HepG2 (cell line): ENCODE measurements at regions not wholly inside any gene's neighbourhood (a gene's known extent, or its start where the extent isn't known, plus 50 kb on each side); places are given as distances from the start of the nearest gene placed in this dataset.

Experiments
- ATAC-seq: fragments of 200-7000 bp; cut with Tn5 transposase; 3 replicates; pipeline ENCODE4 v1.9.1; 2020; ENCODE audit warnings: mild to moderate bottlenecking, moderate library complexity
- BruUV-seq: library from RNA; stranded (reverse); fragments of 400-500 nt; replicated peaks from 2 replicates; lab custom pipeline; 2021; lab: Mats Ljungman, UMichigan
- CTCF ChIA-PET: fragments of 300-600 bp; formaldehyde crosslinking; extraction: SDS; loops from one replicate; lab custom pipeline; 2021; ENCODE audit warnings: low total read pairs, inconsistent platforms, low intra/inter-chr PET ratio; lab: Yijun Ruan, JAX
- POLR2A ChIA-PET: fragments of 350-600 bp; sonication (Branson Sonifier 250); formaldehyde crosslinking; loops from one replicate; lab custom pipeline; 2020; ENCODE audit warnings: antibody characterized with exemption, inconsistent platforms; lab: Yijun Ruan, JAX
- DNase-seq: peaks from one replicate; pipeline ENCODE4 v3.0.0-alpha.2; 2015; ENCODE audit warnings: low spot score
- FAIRE-seq: peaks from 3 replicates; lab custom pipeline; 2011; peaks lifted over from hg19 to GRCh38; lab: Jason Lieb, UNC
- H2AFZ ChIP-seq: one replicate; pipeline ENCODE4 v1.6.1; 2011; ENCODE audit warnings: low read length, inconsistent platforms
- H3K27ac ChIP-seq: fragments of 300-600 bp; 3 replicates; pipeline ENCODE4 v1.8.0; 2011; ENCODE audit warnings: mixed run types, mild to moderate bottlenecking, mixed read lengths, low read length, inconsistent platforms; ENCODE audit not compliant: insufficient read depth; ENCODE audit errors: extremely low read length
- H3K27me3 ChIP-seq, 2 experiments: fragments of 200-600 bp in 1 of 2; 2 replicates in 1 of 2; 3 replicates in 1 of 2; pipeline versions ENCODE4 v1.6.0 to v1.8.0; 2011; ENCODE audit warnings: low read length in 2 of 2, mild to moderate bottlenecking in 2 of 2, moderate library complexity in 2 of 2, inconsistent platforms in 1 of 2; ENCODE audit not compliant: insufficient read depth in 2 of 2, control insufficient read depth in 1 of 2
- H3K36me3 ChIP-seq, 2 experiments: fragments of 200-600 bp in 1 of 2; replicated peaks in 1 of 2; 2 replicates in 1 of 2; 3 replicates in 1 of 2; pipeline versions ENCODE4 v1.5.1 to v1.8.0; 2011; ENCODE audit warnings: low read length in 2 of 2, inconsistent platforms in 1 of 2; ENCODE audit not compliant: insufficient read depth in 2 of 2, control insufficient read depth in 1 of 2
- H3K4me1 ChIP-seq: 2 replicates; pipeline ENCODE4 v1.5.1; 2012; ENCODE audit warnings: low read length, inconsistent platforms; ENCODE audit not compliant: insufficient read depth
- H3K4me2 ChIP-seq: 2 replicates; pipeline ENCODE4 v1.6.0; 2011; ENCODE audit warnings: low read depth, low read length, inconsistent platforms
- H3K4me3 ChIP-seq, 3 experiments: fragments of 200-600 bp in 1 of 3; sonication (generic), shearing (Covaris generic) in 1 of 3; replicated peaks in 1 of 3; 2 replicates each; pipeline ENCODE4 v1.5.1; 2011 to 2016; ENCODE audit warnings: low read length in 3 of 3, inconsistent platforms in 2 of 3, low read depth in 2 of 3, mild to moderate bottlenecking in 2 of 3, control low read depth in 1 of 3, mixed read lengths in 1 of 3; ENCODE audit not compliant: insufficient read depth in 1 of 3
- H3K79me2 ChIP-seq: one replicate; pipeline ENCODE4 v1.6.1; 2011; ENCODE audit warnings: low read length, inconsistent platforms; ENCODE audit not compliant: insufficient read depth
- H3K9ac ChIP-seq: 2 replicates; pipeline ENCODE4 v1.6.0; 2011; ENCODE audit warnings: mild to moderate bottlenecking, low read depth, low read length, inconsistent platforms; ENCODE audit not compliant: insufficient read depth
- H3K9me3 ChIP-seq: 2 replicates; pipeline ENCODE4 v1.5.1; 2012; ENCODE audit warnings: mild to moderate bottlenecking, low read length
- H4K20me1 ChIP-seq: 2 replicates; pipeline ENCODE4 v1.6.0; 2011; ENCODE audit warnings: inconsistent platforms, mild to moderate bottlenecking, low read length, moderate library complexity; ENCODE audit not compliant: insufficient read depth
- CBX1 ChIP-seq: IDR thresholded peaks from one replicate; pipeline ENCODE4 v1.6.1; 2016; ENCODE audit warnings: antibody characterized with exemption, low read depth
- CEBPB ChIP-seq: IDR thresholded peaks from 2 replicates; pipeline ENCODE4 v1.6.1; 2011; ENCODE audit warnings: low read depth, low read length, improper control_type of control experiment, borderline replicate concordance
- HHEX ChIP-seq: IDR thresholded peaks from 2 replicates; pipeline ENCODE4 v1.6.1; 2016; ENCODE audit warnings: control low read depth
- ISL2 ChIP-seq: sonication (generic); formaldehyde crosslinking; IDR thresholded peaks from 2 replicates; pipeline ENCODE4 v1.5.0; 2020; ENCODE audit warnings: missing genetic modification reagents
- RBAK ChIP-seq: sonication (generic); formaldehyde crosslinking; IDR thresholded peaks from 2 replicates; pipeline ENCODE4 v1.5.1; 2020; ENCODE audit warnings: mild to moderate bottlenecking, missing genetic modification reagents
- RFX3 ChIP-seq: IDR thresholded peaks from 2 replicates; pipeline ENCODE4 v1.6.1; 2016; ENCODE audit warnings: missing biosample characterization, missing genetic modification reagents
- SIN3A ChIP-seq: IDR thresholded peaks from 2 replicates; pipeline ENCODE4 v1.6.1; 2011; ENCODE audit warnings: low read depth, mild to moderate bottlenecking, control low read depth, low read length, borderline replicate concordance
- ZNF883 ChIP-seq: sonication (generic); formaldehyde crosslinking; IDR thresholded peaks from 2 replicates; pipeline ENCODE4 v1.5.1; 2020; ENCODE audit warnings: mild to moderate bottlenecking, missing genetic modification reagents; ENCODE audit errors: not compliant biosample characterization
- ZSCAN31 ChIP-seq: sonication (generic); formaldehyde crosslinking; IDR thresholded peaks from 2 replicates; pipeline ENCODE4 v1.5.0; 2020; ENCODE audit warnings: low read depth, mild to moderate bottlenecking, missing genetic modification reagents
- WGBS: methylation state at CpG from one replicate; pipeline ENCODE4 v1.1.6; 2017; ENCODE audit warnings: low lambda C conversion rate; 5-methylcytosine and 5-hydroxymethylcytosine counted together
- in situ Hi-C: cut with HindIII; loops from 2 replicates; pipeline ENCODE4 v1.10.0; 2017; ENCODE audit warnings: low pct_unique_long_range_greater_than_20kb; ENCODE audit not compliant: extremely low pct_ligation_motif_present
- intact Hi-C: fragments of 100-400 bp; cut with micrococcal nuclease; formaldehyde crosslinking; loops from one replicate; pipeline ENCODE4 v1.10.0; 2022; ENCODE audit not compliant: unreplicated experiment
- TF ChIP-seq, protein P1 (sequence below): sonication (generic); formaldehyde crosslinking; conservative IDR thresholded peaks from 2 replicates; pipeline ENCODE4 v1.8.0; 2022; ENCODE audit warnings: low read depth, missing genetic modification reagents
- TF ChIP-seq, protein P2 (sequence below): sonication (generic); formaldehyde crosslinking; IDR thresholded peaks from 2 replicates; pipeline ENCODE4 v1.8.0; 2022; ENCODE audit warnings: missing genetic modification reagents, mild to moderate bottlenecking, inconsistent platforms, borderline replicate concordance
- TF ChIP-seq, protein P3 (sequence below): sonication (generic); formaldehyde crosslinking; IDR thresholded peaks from 2 replicates; pipeline ENCODE4 v1.4.0; 2020; ENCODE audit warnings: missing genetic modification reagents; ENCODE audit errors: not compliant biosample characterization

DNA sequence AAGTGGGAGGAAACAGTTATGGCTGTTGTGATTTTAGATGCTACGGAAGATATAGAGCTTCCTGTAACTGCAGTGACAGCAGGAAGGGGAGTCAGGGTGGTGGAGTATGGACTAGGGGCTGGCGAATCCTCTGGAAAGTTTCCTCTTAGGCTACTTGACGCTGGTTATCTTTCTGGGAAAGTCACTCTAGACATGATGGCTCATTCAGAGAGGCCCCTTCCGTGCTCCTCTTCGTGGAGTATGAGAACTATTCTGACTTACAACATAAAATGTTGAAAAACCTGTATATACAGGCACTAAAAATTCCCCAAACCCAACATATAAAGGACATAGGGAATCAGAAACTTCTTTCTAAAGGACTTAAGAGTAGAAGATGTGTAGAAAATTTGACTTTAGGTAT lies 78.8 kb downstream of the C18orf54 start:
- Histone ChIP-seq H2AFZ (no peak overlapping the region), H3K4me2 (no peak overlapping the region), H3K79me2 (no peaks in the 10 kb centered on the region), H3K27me3 (no peaks in the 10 kb centered on the region), H3K9me3 (no peaks in the 10 kb centered on the region), H4K20me1 (no peaks in the 10 kb centered on the region), H3K4me1 (no peaks in the 10 kb centered on the region), H3K9ac (no peak overlapping the region), H3K4me3 (no peak overlapping the region), H3K27ac (no peak overlapping the region), H3K36me3 (no peaks in the 10 kb centered on the region)
- ChIA-PET POLR2A (no interaction called here), CTCF (no interaction called here)
- BruUV-seq, result no TSS peak
- FAIRE-seq (no peak), DNase-seq (no peak), ATAC-seq (no peak)
- TF ChIP-seq, protein P1, sequence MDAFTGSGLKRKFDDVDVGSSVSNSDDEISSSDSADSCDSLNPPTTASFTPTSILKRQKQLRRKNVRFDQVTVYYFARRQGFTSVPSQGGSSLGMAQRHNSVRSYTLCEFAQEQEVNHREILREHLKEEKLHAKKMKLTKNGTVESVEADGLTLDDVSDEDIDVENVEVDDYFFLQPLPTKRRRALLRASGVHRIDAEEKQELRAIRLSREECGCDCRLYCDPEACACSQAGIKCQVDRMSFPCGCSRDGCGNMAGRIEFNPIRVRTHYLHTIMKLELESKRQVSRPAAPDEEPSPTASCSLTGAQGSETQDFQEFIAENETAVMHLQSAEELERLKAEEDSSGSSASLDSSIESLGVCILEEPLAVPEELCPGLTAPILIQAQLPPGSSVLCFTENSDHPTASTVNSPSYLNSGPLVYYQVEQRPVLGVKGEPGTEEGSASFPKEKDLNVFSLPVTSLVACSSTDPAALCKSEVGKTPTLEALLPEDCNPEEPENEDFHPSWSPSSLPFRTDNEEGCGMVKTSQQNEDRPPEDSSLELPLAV (CRISPR knock-in tag), result no peak
- TF ChIP-seq RBAK (CRISPR knock-in tag) (no peak), SIN3A (no peak)
- WGBS, result 8% methylated on average over 5 of the region's 5 CpGs
- intact Hi-C loops (no loop called here), in situ Hi-C loops (no loop called here)

DNA sequence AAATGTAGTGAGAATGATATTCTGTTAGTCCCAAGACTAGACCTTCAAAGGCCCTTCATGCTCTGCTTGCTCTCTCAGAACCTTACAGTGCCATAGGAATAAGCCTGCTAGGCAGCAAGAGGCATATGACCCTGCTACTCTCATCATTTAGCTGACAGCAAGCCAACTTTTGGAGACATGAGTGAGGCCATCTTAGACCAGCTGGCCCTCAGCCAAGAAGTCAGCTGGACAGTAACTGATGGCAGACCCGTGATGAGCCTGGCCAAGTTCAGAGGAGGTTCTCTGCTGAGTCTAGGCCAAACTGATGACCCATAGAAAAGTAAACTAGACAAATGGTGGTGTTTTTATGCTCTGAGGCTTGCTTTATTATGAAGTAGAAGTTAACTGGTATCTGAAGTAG lies 82.6 kb downstream of the C18orf54 start:
- H4K20me1 ChIP-seq, result no peaks in the 10 kb centered on the region
- no peak overlapping the region for H3K4me3 ChIP-seq
- in situ Hi-C loops, result no loop called here
- no peaks in the 10 kb centered on the region for H3K9me3 ChIP-seq
- H3K36me3 ChIP-seq, result no peaks in the 10 kb centered on the region
- no peak overlapping the region for H2AFZ ChIP-seq
- ChIA-PET CTCF (no interaction called here), POLR2A (no interaction called here)
- no peaks in the 10 kb centered on the region for H3K79me2 ChIP-seq
- H3K4me2 ChIP-seq, result no peak overlapping the region
- BruUV-seq, result no TSS peak
- 0% methylated on average over 1 of the region's 1 CpG for WGBS
- no peaks in the 10 kb centered on the region for H3K4me1 ChIP-seq
- no peak for DNase-seq
- no peak for ATAC-seq
- H3K27ac ChIP-seq, result no peak overlapping the region
- no peak overlapping the region for H3K9ac ChIP-seq
- FAIRE-seq, result no peak
- H3K27me3 ChIP-seq, result no peaks in the 10 kb centered on the region
- intact Hi-C loops, result no loop called here
- TF ChIP-seq ZSCAN31 (CRISPR knock-in tag), result no peak
- no peak for TF ChIP-seq HHEX (CRISPR knock-in tag)
- TF ChIP-seq SIN3A, result no peak
- no peak for TF ChIP-seq RFX3
- TF ChIP-seq, protein P2, sequence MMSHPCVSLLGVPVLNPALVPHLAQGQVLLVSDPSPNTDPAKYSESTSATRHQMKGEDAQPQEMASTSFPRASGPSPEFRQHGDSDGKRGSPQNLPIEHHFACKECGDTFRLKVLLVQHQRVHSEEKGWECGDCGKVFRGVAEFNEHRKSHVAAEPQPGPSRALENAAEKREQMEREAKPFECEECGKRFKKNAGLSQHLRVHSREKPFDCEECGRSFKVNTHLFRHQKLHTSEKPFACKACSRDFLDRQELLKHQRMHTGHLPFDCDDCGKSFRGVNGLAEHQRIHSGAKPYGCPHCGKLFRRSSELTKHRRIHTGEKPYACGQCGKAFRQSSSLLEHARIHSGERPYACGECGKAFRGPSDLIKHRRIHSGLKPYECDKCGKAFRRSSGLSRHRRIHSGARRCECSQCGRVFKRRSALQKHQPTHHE (CRISPR knock-in tag), result no peak
- TF ChIP-seq ZNF883 (CRISPR knock-in tag), result no peak
- TF ChIP-seq, protein P3, sequence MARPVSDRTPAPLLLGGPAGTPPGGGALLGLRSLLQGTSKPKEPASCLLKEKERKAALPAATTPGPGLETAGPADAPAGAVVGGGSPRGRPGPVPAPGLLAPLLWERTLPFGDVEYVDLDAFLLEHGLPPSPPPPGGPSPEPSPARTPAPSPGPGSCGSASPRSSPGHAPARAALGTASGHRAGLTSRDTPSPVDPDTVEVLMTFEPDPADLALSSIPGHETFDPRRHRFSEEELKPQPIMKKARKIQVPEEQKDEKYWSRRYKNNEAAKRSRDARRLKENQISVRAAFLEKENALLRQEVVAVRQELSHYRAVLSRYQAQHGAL, result no peak
- no peak for TF ChIP-seq CBX1
- TF ChIP-seq CEBPB, result no peak
- no peak for TF ChIP-seq ISL2 (CRISPR knock-in tag)
